NCI-H2029 (cell line): ENCODE measurements at regions not wholly inside any gene's neighbourhood (a gene's known extent, or its start where the extent isn't known, plus 50 kb on each side); places are given as distances from the start of the nearest gene placed in this dataset.
"Not testable (repeated sequence)": the region's sequence is repeated elsewhere in the genome, so short reads cannot be mapped to it uniquely, and the experiment has no call there.

Experiments
- DNase-seq: peaks from one replicate; lab custom pipeline; 2025; lab: John Stamatoyannopoulos, UW

GRCh38 chr3:31184261-31185061 is 290.0 kb upstream of the GADL1 start:
- DNase-seq = no peak

DNA sequence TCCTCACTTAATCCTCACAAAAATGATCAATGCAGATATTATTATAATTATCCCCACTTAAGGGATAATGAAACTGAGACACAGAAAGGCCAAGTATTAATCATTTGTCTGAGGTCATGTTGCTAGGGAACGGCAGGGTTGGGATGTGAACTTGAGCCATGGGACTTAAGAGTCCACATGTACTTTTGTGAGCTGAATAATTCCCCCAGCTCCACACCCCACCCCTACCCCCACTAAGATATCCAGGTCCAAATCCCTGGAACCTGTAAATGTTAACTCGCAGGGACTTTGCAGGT is 290.5 kb upstream of the GADL1 start:
- no peak for DNase-seq

DNA sequence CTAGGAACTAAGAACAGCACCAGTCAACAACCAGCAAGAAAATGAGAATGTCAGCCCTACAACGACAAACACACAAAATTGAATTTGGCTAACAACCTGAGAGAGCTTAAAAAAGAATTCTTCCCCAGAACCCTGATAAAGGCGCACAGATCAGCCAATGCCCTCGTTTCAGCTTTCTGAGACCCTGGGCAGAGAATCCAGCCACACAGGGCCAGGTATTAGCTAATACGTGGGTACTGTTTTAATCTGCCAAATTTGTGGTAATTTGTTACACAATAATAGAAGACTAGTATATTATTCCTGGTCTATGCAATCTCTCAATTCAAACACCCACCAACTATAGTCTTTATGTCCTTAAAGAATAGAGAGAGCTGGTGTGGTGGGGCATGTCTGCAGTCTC is 291.6 kb upstream of the GADL1 start:
- DNase-seq = no peak

DNA sequence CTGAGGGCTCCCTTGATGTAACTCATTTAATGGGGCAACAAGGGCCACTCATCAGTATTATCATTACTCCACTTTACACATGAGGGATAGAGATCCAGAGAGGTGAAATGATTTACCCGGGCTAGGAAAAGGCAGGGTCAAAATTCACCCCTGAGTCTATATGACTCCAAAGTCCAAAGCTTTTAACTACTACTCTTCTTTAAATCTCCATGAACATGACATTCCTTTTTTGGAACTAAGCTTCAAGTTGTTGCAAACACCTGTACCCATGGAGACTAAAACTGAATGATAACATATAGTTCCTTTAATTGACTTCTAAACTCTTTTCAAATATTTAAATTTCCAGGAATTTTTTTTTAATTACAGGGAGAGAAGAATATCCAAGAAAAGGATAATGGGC is 292.9 kb upstream of the GADL1 start:
- DNase-seq = no peak

DNA sequence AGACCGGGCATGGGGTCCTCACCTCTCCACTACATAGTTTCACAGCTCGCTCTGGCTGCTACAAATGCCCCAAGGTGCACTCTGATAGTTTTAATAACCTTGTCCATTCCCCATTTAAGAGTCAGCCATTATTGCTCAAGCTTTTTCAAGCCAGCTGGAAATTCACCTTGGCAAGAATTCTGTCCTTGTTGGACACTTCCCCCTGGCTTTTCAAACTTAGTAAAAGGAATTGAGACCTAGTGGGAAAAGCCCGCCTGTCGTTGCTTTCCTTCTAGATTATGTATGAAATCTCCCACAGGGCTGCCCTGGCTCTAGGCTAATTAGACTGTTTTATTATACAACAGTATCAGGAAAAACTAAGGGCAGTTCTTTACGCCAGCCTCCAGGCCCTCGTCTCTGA is 293.7 kb upstream of the GADL1 start:
- no peak for DNase-seq

DNA sequence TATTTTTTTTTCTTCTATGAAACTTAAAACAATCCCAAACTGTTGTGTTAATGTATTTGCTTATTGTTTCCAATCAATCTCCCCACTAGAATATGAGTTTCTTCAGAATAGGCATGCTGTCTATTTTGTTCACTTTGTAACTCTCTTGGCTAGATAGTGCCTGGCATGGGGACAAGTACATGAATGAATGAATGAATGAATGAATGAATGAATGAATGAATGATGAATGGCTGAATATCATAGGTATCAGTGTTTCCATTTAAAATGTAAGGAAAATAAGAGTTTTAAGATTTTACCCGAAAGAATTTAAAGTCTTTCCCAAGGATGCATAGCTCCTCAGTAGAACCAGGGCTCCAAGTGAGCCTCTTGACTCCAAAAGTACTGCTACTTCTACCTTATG is 294.9 kb upstream of the GADL1 start:
- no peak for DNase-seq

DNA sequence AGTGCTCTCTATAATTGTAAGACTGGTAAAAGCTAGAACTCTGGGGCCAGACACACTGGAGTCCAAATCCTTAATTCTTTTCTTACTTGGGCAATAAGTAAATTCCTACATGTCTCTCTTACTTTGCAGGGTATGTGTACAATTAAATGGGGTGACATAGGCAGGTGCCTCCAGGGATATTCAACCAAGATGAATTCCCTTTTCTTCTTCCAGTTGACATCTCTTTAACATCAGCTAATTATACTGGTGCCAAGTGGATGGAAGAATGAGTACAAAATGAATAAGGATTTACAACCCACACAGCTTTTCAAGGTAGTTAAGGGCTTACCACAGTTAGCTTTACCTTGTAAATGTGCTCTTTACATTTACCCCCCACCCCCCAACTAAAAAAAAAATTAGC is 295.5 kb upstream of the GADL1 start:
- no peak for DNase-seq

DNA sequence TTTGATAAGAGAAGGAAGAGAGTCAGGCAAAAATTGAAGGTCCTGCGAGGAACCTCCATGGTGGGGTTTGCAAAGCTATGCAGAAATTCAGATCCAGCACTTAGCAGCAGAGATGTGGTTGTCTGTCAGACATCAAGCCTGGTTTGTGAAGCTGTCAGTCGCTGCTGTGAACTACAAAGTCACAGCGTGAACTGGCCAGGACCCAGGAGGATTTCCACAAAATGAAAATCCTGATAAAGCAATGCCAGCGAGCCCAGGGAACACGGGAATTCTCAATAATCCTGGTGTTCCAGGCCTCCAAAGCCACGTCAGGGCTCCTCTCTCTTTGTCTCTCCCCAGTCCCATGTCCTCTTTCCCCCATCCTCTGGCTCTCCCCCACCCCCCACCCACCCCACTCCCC is 296.9 kb upstream of the GADL1 start:
- DNase-seq = no peak

- no peak for DNase-seq
Observed at GRCh38 chr3:31193429-31193828, 299.0 kb upstream of the GADL1 start.

DNA sequence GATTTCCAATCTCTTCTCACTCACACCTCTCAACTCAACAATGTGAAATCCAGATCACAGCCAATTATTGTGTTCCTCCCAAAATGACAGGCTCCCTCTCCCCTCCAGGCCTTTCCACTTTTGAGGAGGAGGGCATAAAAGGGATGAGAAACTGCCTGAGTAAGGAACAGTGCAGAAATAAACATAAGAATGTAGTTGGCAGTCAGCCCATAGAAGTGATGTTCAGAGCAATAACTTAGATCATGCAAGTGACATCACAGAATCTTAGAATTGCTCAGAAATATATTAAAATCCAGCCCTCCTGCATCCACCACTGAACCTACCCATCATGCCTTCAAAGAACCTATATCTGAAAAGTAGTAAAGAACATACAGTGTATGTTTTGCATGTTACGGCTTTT is 299.4 kb upstream of the GADL1 start:
- no peak for DNase-seq

DNA sequence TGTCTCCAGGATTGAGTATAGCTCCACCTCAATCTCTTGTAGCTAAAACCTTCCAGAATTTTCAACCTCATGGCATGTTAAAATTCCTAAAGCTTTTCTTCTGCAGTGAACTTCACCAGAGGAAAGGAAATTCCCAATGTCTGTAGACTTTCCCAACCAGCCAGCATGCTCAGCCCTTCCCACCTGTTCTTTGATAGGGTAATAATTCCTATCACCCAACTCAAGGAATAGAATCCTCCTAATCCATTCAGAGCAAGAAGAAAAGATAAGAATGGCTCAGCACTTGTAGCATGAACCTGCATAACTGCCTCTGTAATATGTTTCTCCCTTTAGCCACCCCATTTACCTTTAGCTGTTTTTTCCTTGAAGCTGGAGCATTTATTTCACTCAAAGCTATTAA is 301.8 kb upstream of the GADL1 start:
- DNase-seq = no peak

DNA sequence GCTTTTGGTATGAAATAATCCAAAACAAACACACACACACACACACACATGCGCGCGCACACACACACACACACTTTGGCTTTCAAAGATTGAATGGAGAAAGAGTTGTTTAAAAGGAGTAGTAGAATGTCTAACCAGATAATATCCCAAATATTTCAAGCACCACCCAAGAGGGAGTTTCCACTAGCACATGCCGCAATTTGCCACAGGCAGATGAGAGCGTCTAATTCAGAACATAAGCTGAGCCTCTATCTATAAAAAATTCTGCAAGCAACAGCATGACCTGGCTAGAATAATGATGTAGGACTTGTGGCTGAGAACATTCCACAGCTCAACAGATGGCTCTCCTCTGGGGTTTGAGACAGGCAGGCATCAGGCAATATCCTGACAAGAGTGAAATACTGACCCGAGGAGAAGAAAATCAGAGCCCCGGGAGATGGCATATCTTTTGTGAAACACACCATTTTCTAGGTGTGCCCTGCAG is 302.5 kb upstream of the GADL1 start:
- DNase-seq = no peak

DNA sequence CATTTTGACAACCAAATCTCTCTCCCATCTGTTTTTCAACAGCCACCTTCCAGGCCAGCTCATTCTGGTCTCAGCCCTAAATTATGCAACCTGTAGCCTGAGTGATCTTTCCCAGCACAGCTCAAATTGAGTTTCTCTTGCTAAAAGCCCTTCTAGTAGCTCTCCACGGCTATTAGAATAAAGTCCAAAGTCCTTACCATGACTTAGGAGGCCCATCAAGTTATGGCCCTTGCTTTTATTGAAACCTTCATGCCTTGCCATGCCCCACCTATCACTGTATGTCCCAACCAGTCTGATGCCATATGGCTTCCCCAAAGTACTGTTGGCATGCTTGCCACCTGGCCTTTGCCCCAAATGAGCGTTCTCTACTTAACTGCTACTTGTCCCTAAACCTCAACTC is 303.5 kb upstream of the GADL1 start:
- DNase-seq = no peak

- DNase-seq = no peak
Observed at GRCh38 chr3:31198890-31199289, 304.4 kb upstream of the GADL1 start.

DNA sequence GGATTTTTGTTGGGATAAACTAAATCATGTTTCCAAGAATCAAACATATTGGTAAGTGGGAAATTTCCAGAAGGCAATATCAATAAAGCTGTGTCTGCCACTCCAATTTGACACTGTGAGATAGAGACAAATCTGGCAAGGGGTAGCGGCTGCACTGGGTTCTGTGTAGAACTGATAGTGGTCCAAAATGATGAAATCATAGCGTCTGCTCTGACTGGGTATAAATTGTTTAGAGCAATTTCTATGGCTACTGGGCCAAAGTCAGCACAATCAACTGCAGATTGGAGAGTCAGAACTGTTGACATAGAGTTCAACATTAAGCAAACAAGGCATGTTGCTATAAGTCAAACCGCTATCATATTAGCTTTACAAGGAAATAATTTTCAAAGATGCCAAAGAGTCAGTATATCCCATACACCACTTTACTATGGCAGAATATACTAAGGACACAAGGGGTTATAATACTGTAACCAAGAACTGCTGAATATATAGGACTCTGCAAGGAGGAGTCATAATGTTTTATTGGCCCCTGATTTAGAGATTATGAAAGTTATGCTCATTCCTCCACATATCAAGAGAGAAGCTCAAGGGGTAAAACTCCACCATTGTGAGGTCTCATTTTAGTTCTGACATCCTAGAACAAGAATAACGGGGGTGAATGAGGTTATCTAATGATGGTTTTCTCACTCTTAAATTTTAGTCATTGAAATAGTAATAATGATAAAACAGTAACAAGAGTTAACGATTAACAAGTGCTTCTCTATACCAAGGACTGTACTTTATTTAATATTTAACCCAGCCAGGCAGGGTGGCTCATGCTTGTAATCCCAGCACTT is 309.7 kb upstream of the GADL1 start:
- DNase-seq = no peak

DNA sequence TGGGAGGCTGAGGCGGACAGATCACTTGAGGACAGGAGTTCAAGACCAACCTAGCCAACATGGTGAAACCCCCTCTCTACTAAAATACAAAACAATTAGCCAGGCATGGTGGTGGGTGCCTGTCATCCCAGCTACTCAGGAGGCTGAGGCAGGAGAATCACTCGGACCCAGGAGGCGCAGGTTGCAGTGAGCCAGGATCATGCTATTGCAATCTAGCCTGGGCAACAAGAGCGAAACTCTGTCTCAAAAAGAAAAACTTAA is 310.3 kb upstream of the GADL1 start:
- not testable (repeated sequence) for DNase-seq

- DNase-seq = no peak
Observed at GRCh38 chr3:31210068-31210645, 315.7 kb upstream of the GADL1 start.

GRCh38 chr3:31213869-31214486 is 318.7 kb upstream of the STT3B start:
- DNase-seq = no peak

- DNase-seq = no peak
Observed at GRCh38 chr3:31218082-31218481, 314.6 kb upstream of the STT3B start.

DNA sequence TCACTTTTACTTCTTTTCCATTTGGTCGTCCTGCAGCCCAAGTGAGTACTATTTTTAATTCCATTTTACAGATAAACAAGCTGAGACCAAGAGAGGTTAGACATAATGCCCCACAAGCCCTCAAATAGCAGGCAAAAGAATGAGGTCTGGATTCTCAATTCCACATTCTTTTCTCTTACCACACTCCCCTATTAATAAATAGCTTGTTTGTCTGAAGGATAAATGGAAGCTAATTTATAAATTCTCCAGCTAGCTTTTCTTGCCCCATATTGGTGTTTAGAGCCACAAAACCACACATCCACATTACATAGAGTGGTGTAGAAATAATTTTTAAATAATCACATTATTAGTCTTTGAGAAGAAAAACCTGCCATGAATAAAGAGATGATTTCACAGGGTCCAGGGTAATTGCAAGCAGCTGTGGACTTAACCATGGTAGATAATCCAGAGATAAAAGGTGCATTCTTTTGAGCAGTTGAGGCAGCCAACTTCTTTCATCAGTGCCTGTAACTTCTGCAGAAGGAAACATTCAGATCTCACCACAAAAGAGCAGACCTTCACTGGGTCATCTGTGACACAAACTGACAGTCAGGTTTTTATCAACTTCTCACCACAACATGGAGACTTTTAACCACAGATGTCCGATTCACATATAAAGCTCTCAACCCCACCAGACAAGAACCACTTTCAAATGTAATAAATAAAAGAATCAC is 313.4 kb upstream of the STT3B start:
- DNase-seq = no peak

- no peak for DNase-seq
Observed at GRCh38 chr3:31220431-31220830, 312.3 kb upstream of the STT3B start.

GRCh38 chr3:31223278-31223677 is 309.4 kb upstream of the STT3B start:
- no peak for DNase-seq
